ENCODE measurements at regions not wholly inside any gene's neighbourhood (a gene's known extent, or its start where the extent isn't known, plus 50 kb on each side); places are given as distances from the start of the nearest gene placed in this dataset.

- no peak overlapping the region for H3K4me3 Mint-ChIP-seq
Measured at GRCh38 chr5:98433022-98433421, 340.4 kb upstream of the RGMB start.

GRCh38 chr5:98433673-98434072 lies 339.8 kb upstream of the RGMB start:
- Mint-ChIP-seq H3K9me3 (no peaks in the 10 kb centered on the region), H3K4me1 (ENCODE audit: unreplicated experiment) (no peaks in the 10 kb centered on the region), H3K36me3 (no peaks in the 10 kb centered on the region), H3K27ac (no peak overlapping the region), H3K27me3 (no peaks in the 10 kb centered on the region), H3K4me3 (no peak overlapping the region)
- no peak for TF ChIP-seq CTCF (conservative IDR thresholded peaks at IDR 0.05)
- no peak for DNase-seq (ENCODE audit: extremely low spot score, unreplicated experiment)

More at GRCh38 chr5:98433022-98433421, 340.4 kb upstream of the RGMB start:
- no peaks in the 10 kb centered on the region for H3K4me1 Mint-ChIP-seq (ENCODE audit: unreplicated experiment)
- no peaks in the 10 kb centered on the region for H3K9me3 Mint-ChIP-seq
- no peaks in the 10 kb centered on the region for H3K27me3 Mint-ChIP-seq
- DNase-seq (ENCODE audit: extremely low spot score, unreplicated experiment) = no peak
- H3K36me3 Mint-ChIP-seq = no peaks in the 10 kb centered on the region
- H3K27ac Mint-ChIP-seq = no peak overlapping the region
- TF ChIP-seq CTCF (conservative IDR thresholded peaks at IDR 0.05) = no peak

GRCh38 chr5:98436667-98437066 lies 336.8 kb upstream of the RGMB start:
- Mint-ChIP-seq H3K4me3 (no peak overlapping the region), H3K9me3 (no peaks in the 10 kb centered on the region), H3K27ac (no peak overlapping the region), H3K36me3 (no peaks in the 10 kb centered on the region), H3K4me1 (ENCODE audit: unreplicated experiment) (no peaks in the 10 kb centered on the region), H3K27me3 (no peaks in the 10 kb centered on the region)
- DNase-seq (ENCODE audit: extremely low spot score, unreplicated experiment) = no peak
- TF ChIP-seq CTCF (conservative IDR thresholded peaks at IDR 0.05) = no peak

DNA sequence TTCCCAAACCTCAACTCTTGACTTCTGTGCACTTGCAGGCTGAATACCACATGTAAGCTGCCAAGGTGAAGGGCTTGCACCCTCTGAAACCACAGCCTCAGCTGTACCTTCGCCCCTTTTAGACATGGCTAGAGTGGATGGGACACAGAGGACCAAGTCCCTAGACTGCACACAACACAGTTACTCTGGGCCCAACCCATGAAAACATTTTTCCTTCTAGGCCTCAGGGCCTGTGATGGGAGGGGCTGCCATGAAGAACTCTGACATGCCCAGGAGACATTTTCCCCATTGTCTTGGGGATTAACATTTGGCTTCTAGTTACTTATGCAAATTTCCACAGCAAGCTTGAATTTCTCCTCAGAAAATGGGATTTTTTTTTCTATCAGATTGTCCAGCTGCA lies 331.0 kb upstream of the RGMB start:
- H3K4me1 Mint-ChIP-seq (ENCODE audit: unreplicated experiment) = no peaks in the 10 kb centered on the region
- no peaks in the 10 kb centered on the region for H3K27me3 Mint-ChIP-seq
- no peak for TF ChIP-seq CTCF (conservative IDR thresholded peaks at IDR 0.05)
- no peaks in the 10 kb centered on the region for H3K36me3 Mint-ChIP-seq
- H3K4me3 Mint-ChIP-seq = no peak overlapping the region
- peaks cover 7% of the 10 kb centered on the region for H3K9me3 Mint-ChIP-seq
- no peak for DNase-seq (ENCODE audit: extremely low spot score, unreplicated experiment)
- H3K27ac Mint-ChIP-seq = no peak overlapping the region

- no peak overlapping the region for H3K27ac Mint-ChIP-seq
- no peak overlapping the region for H3K4me3 Mint-ChIP-seq
- TF ChIP-seq CTCF (conservative IDR thresholded peaks at IDR 0.05) = no peak
- no peak for DNase-seq (ENCODE audit: extremely low spot score, unreplicated experiment)
- H3K9me3 Mint-ChIP-seq = peaks cover 7% of the 10 kb centered on the region
- H3K36me3 Mint-ChIP-seq = no peaks in the 10 kb centered on the region
- H3K4me1 Mint-ChIP-seq (ENCODE audit: unreplicated experiment) = no peaks in the 10 kb centered on the region
- no peaks in the 10 kb centered on the region for H3K27me3 Mint-ChIP-seq
Measured at GRCh38 chr5:98443881-98444280, 329.6 kb upstream of the RGMB start.

DNA sequence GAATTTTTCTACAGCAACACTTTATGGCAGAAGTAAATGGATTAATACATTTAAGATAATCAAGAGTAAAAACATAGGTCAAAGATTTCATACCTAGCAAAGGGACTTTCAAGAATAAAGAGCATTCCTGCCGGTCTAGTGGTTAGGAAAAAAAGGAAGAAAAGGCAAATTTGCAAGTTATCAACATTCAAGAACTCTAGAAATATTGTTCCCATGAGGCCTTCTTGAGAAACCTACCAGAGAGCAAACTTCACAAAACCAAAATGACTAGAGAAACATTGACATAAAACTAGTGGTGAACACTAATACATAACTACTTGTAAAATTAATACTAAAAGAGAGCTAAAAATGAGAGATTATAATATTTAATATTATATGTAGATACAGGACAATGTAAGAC lies 320.2 kb upstream of the RGMB start:
- Mint-ChIP-seq H3K36me3 (no peaks in the 10 kb centered on the region), H3K27ac (no peak overlapping the region), H3K4me3 (no peak overlapping the region), H3K27me3 (no peaks in the 10 kb centered on the region), H3K9me3 (no peaks in the 10 kb centered on the region), H3K4me1 (ENCODE audit: unreplicated experiment) (no peaks in the 10 kb centered on the region)
- DNase-seq (ENCODE audit: extremely low spot score, unreplicated experiment) = no peak
- no peak for TF ChIP-seq CTCF (conservative IDR thresholded peaks at IDR 0.05)
